ENCODE measurements at regions not wholly inside any gene's neighbourhood (a gene's known extent, or its start where the extent isn't known, plus 50 kb on each side); places are given as distances from the start of the nearest gene placed in this dataset.

DNA sequence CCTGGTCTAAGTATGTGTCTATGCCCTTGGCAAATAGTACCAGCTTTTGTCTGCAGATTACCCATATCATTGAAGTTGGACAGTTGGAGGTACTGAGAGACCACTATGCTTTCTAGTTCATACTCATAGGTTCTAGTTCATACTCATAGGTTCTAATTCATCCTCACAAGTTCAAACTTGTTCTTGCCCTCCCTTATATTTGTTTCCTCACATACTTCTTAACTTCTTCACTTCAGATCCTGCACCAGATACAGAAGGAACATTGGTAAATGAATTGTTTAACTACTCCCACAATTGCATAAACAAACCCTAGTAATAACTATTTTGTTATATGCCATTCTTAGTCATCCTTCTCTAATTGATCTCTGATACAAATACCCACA lies 172.2 kb downstream of the SLITRK1 start:
- TF ChIP-seq, protein P1, sequence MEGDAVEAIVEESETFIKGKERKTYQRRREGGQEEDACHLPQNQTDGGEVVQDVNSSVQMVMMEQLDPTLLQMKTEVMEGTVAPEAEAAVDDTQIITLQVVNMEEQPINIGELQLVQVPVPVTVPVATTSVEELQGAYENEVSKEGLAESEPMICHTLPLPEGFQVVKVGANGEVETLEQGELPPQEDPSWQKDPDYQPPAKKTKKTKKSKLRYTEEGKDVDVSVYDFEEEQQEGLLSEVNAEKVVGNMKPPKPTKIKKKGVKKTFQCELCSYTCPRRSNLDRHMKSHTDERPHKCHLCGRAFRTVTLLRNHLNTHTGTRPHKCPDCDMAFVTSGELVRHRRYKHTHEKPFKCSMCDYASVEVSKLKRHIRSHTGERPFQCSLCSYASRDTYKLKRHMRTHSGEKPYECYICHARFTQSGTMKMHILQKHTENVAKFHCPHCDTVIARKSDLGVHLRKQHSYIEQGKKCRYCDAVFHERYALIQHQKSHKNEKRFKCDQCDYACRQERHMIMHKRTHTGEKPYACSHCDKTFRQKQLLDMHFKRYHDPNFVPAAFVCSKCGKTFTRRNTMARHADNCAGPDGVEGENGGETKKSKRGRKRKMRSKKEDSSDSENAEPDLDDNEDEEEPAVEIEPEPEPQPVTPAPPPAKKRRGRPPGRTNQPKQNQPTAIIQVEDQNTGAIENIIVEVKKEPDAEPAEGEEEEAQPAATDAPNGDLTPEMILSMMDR (IDR thresholded peaks at IDR 0.05; ENCODE audit: extremely low read depth, insufficient read depth, missing control alignments), result no peak

DNA sequence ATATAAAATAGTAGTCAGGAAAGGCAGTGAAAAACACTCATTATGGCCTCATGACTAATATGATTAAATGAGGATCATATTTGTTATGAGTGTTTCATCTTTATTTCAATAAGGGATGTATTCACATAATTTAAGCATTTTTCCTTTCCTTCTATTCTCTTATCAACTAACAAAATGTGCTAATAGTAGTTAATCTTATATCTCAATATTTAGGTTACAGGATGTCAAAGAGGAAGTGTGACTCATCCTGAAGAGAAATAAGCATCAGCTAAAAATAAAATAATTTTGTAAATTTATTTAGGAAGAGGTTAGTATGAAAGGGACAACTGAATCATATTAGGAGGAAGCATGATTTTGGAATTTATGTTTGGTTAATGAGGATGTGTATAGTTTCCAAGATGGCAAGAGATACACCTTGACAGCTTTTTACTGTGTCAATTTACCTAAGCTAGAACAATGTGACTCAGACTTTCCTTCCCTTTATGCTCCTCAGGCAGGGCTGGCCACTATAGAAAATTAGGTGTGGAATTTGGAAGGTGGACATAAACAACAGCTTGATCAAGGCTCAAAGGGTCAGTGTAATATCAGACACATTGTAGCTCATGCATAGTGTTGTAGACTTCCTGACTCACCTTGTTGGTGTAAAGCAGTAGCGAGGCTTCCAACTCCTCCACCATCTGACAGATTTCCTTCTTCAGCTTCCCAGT lies 172.7 kb downstream of the SLITRK1 start:
- no peak for DNase-seq (ENCODE audit: low spot score)
- TF ChIP-seq, protein P1 (IDR thresholded peaks at IDR 0.05; ENCODE audit: extremely low read depth, insufficient read depth, missing control alignments), result no peak
- in situ Hi-C loops (cut with MboI; ENCODE audit: low pct_unique_long_range_greater_than_20kb, low sequenced_read_pairs, unreplicated experiment), result no loop called here

More for the DNA sequence above, 172.2 kb downstream of the SLITRK1 start:
- in situ Hi-C loops (cut with MboI; ENCODE audit: low pct_unique_long_range_greater_than_20kb, low sequenced_read_pairs, unreplicated experiment), result no loop called here
- no peak for DNase-seq (ENCODE audit: low spot score)

DNA sequence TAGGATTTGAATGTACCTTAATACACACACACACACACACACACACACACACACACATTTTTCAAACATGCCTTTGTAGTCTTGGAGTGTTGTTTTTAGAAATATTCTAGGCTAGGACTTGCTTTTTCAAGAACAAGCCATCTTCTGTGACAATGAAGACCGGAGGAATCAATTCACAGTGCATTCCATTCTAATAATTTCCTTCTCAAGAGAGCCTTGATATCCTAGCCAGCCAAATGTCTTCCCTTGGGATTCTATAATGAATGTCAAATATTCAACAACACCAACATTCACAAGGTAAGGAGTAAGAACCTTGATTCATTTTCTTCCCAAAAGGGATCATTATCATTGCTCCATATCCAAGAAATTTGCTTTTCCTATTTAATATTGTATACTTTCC lies 180.3 kb downstream of the SLITRK1 start:
- DNase-seq (ENCODE audit: low spot score), result no peak
- in situ Hi-C loops (cut with MboI; ENCODE audit: low pct_unique_long_range_greater_than_20kb, low sequenced_read_pairs, unreplicated experiment), result no loop called here
- TF ChIP-seq, protein P1 (IDR thresholded peaks at IDR 0.05; ENCODE audit: extremely low read depth, insufficient read depth, missing control alignments), result no peak

DNA sequence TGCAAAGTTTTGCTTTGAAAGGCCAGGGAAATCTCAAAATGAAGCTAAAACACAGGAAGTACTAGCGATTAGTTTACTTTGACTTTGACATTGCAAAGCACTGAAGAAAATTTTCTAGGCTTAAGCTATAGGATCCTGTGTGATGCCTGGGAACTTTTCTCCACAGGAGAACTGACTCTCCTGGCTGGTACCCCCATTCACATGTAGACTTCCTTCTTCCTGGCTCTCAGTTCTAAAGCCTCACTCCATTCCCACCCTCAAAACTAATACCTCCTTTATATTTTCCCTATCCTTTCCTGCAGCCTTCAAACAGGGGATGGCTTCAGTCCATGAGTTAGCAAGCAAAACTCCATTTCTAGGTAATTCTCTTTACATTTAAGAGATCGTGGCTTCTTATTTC lies 189.5 kb downstream of the SLITRK1 start:
- TF ChIP-seq, protein P1 (IDR thresholded peaks at IDR 0.05; ENCODE audit: extremely low read depth, insufficient read depth, missing control alignments), result no peak
- no peak for DNase-seq (ENCODE audit: low spot score)
- in situ Hi-C loops (cut with MboI; ENCODE audit: low pct_unique_long_range_greater_than_20kb, low sequenced_read_pairs, unreplicated experiment), result no loop called here

DNA sequence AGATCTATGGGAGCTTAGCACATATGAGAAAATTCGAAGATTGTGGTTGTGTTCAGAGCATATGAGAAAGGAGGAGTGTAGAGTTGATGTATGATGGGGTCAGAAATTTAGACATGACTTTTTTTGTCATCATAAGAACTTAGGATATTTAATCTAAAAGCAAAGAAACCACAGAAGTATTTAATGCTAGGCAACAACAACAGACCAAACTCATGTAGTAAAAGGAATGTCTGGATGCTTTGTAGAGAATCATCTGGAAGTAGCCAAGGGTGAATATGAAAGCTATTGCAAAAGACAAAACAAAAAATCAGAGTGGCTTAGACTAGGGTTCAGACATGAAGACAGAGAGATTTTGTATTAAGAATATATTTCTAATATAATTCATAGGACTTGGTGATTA lies 190.3 kb downstream of the SLITRK1 start:
- DNase-seq (ENCODE audit: low spot score), result no peak
- in situ Hi-C loops (cut with MboI; ENCODE audit: low pct_unique_long_range_greater_than_20kb, low sequenced_read_pairs, unreplicated experiment), result no loop called here
- TF ChIP-seq, protein P1 (IDR thresholded peaks at IDR 0.05; ENCODE audit: extremely low read depth, insufficient read depth, missing control alignments), result no peak

DNA sequence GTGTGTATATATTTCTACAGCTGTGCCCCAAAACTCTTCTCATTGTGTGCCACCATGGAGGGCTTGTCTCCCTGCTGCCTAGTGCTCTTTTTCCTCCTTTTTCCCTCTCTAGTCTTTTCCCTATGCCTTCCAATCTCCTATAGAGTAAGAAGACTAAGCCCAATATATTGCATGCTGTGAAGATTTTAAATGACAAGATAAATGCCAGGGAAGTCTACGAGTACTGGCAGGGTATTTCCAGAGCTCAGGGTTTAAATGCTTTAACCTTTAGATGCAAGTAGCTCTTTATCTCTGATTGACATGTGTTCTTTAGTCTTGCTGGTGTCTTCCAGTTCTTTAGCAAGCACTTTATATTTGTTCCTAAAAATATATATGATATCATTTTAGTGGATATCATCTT lies 200.7 kb downstream of the SLITRK1 start:
- DNase-seq (ENCODE audit: low spot score), result no peak
- in situ Hi-C loops (cut with MboI; ENCODE audit: low pct_unique_long_range_greater_than_20kb, low sequenced_read_pairs, unreplicated experiment), result no loop called here
- TF ChIP-seq, protein P1 (IDR thresholded peaks at IDR 0.05; ENCODE audit: extremely low read depth, insufficient read depth, missing control alignments), result no peak
